PC-3 (cell line): ENCODE measurements at regions not wholly inside any gene's neighbourhood (a gene's known extent, or its start where the extent isn't known, plus 50 kb on each side); places are given as distances from the start of the nearest gene placed in this dataset.

ENCODE experiments used
- CTCF ChIP-seq: fragments of 300-600 bp; sonication (generic); conservative IDR thresholded peaks from 2 replicates; pipeline ENCODE4 v1.5.1; 2017; ENCODE audit warnings: antibody characterized with exemption, low read depth, mild to moderate bottlenecking, low read length
- EZH2 ChIP-seq: fragments of 300-600 bp; sonication (generic); IDR thresholded peaks from one replicate; pipeline ENCODE4 v1.6.1; 2017; ENCODE audit warnings: antibody characterized with exemption, mild to moderate bottlenecking, low read length; ENCODE audit not compliant: unreplicated experiment
- EZH2phosphoT487 ChIP-seq: fragments of 300-600 bp; sonication (generic); IDR thresholded peaks from 2 replicates; pipeline ENCODE4 v1.6.1; 2018; ENCODE audit warnings: mild to moderate bottlenecking, antibody characterized with exemption, low read length, borderline replicate concordance

GRCh38 chr7:16958724-16959123 lies 76.9 kb upstream of the AGR3 start:
- TF ChIP-seq CTCF (no peak), EZH2 (no peak), EZH2phosphoT487 (no peak)
